ENCODE measurements at regions not wholly inside any gene's neighbourhood (a gene's known extent, or its start where the extent isn't known, plus 50 kb on each side); places are given as distances from the start of the nearest gene placed in this dataset.

- TF ChIP-seq, protein P1, sequence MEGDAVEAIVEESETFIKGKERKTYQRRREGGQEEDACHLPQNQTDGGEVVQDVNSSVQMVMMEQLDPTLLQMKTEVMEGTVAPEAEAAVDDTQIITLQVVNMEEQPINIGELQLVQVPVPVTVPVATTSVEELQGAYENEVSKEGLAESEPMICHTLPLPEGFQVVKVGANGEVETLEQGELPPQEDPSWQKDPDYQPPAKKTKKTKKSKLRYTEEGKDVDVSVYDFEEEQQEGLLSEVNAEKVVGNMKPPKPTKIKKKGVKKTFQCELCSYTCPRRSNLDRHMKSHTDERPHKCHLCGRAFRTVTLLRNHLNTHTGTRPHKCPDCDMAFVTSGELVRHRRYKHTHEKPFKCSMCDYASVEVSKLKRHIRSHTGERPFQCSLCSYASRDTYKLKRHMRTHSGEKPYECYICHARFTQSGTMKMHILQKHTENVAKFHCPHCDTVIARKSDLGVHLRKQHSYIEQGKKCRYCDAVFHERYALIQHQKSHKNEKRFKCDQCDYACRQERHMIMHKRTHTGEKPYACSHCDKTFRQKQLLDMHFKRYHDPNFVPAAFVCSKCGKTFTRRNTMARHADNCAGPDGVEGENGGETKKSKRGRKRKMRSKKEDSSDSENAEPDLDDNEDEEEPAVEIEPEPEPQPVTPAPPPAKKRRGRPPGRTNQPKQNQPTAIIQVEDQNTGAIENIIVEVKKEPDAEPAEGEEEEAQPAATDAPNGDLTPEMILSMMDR (conservative IDR thresholded peaks at IDR 0.05; ENCODE audit: low read depth, low read length) = no peak
- TF ChIP-seq BHLHE40 (IDR thresholded peaks at IDR 0.05; ENCODE audit: low read depth, low read length) (no peak), POLR2A (IDR thresholded peaks at IDR 0.05; ENCODE audit: low read depth, low read length) (no peak), RCOR1 (IDR thresholded peaks at IDR 0.05; ENCODE audit: insufficient replicate concordance, low read length) (no peak), FOS (IDR thresholded peaks at IDR 0.05; ENCODE audit: low read depth, low read length) (no peak)
These were observed 294.9 kb upstream of the SOX14 start for GRCh38 chr3:137469263-137469662.
